PFSK-1 (cell line): ENCODE measurements at regions not wholly inside any gene's neighbourhood (a gene's known extent, or its start where the extent isn't known, plus 50 kb on each side); places are given as distances from the start of the nearest gene placed in this dataset.

Experiments
- FOXP2 ChIP-seq: optimal IDR thresholded peaks from 2 replicates; pipeline ENCODE3; 2011; ENCODE audit warnings: borderline replicate concordance, control low read depth, inconsistent platforms; ENCODE audit not compliant: insufficient read depth; ENCODE audit errors: extremely low read length, extremely low read depth
- POLR2AphosphoS5 ChIP-seq: IDR thresholded peaks from 2 replicates; pipeline ENCODE4 v1.6.1; 2012; ENCODE audit warnings: low read depth, mild to moderate bottlenecking, control low read depth, low read length, moderate library complexity
- REST ChIP-seq, 2 experiments: IDR thresholded peaks; 2 replicates each; pipeline versions ENCODE4 v1.6.1 to v1.8.0; 2011 to 2012; ENCODE audit warnings: low read depth in 2 of 2, low read length in 2 of 2, control low read depth in 1 of 2, inconsistent platforms in 1 of 2, mild to moderate bottlenecking in 1 of 2, moderate library complexity in 1 of 2; ENCODE audit not compliant: insufficient read depth in 1 of 2
- SIN3A ChIP-seq: IDR thresholded peaks from 2 replicates; pipeline ENCODE4 v1.6.1; 2012; ENCODE audit warnings: mild to moderate bottlenecking, low read length, moderate library complexity, borderline replicate concordance; ENCODE audit not compliant: insufficient read depth
- TAF1 ChIP-seq: IDR thresholded peaks from 2 replicates; pipeline ENCODE4 v1.6.1; 2012; ENCODE audit warnings: low read length, control low read depth, borderline replicate concordance; ENCODE audit not compliant: insufficient read depth

- TF ChIP-seq SIN3A, result no peak
- TF ChIP-seq REST (IDR thresholded peaks at IDR 0.05; ENCODE audit: insufficient read depth in 1 of 2, low read depth in 2 of 2, low read length in 2 of 2), result no peak
- TF ChIP-seq FOXP2, result no peak
- TF ChIP-seq TAF1, result no peak
- no peak for TF ChIP-seq POLR2AphosphoS5
Measured at GRCh38 chr10:111590703-111591102, 513.9 kb downstream of the ADRA2A start.

- no peak for TF ChIP-seq SIN3A
- no peak for TF ChIP-seq REST (IDR thresholded peaks at IDR 0.05; ENCODE audit: insufficient read depth in 1 of 2, low read depth in 2 of 2, low read length in 2 of 2)
- TF ChIP-seq POLR2AphosphoS5, result no peak
- TF ChIP-seq TAF1, result no peak
- TF ChIP-seq FOXP2, result no peak
Measured at GRCh38 chr10:111593578-111593977, 516.7 kb downstream of the ADRA2A start.

DNA sequence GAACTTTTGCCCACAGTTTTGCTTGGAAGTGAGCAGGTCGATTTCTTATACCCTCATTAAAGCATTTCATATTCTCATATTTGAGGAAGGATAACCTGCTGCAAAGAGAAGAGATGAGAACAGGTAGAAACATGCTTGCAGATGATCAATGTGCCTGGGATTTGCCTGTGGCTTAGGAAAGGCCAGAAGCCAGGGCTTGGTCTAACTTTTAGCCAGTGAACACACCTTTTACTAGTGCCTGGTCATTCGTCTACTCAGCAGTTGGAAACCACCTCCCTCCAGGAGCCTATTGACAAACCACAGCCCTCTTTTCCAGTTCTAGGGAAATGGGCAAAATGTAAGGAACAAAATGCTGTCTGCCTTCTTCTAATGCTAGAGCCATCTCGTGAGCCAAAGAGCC lies 518.3 kb downstream of the ADRA2A start:
- no peak for TF ChIP-seq SIN3A
- no peak for TF ChIP-seq POLR2AphosphoS5
- TF ChIP-seq TAF1, result no peak
- no peak for TF ChIP-seq REST (IDR thresholded peaks at IDR 0.05; ENCODE audit: insufficient read depth in 1 of 2, low read depth in 2 of 2, low read length in 2 of 2)
- TF ChIP-seq FOXP2, result no peak

DNA sequence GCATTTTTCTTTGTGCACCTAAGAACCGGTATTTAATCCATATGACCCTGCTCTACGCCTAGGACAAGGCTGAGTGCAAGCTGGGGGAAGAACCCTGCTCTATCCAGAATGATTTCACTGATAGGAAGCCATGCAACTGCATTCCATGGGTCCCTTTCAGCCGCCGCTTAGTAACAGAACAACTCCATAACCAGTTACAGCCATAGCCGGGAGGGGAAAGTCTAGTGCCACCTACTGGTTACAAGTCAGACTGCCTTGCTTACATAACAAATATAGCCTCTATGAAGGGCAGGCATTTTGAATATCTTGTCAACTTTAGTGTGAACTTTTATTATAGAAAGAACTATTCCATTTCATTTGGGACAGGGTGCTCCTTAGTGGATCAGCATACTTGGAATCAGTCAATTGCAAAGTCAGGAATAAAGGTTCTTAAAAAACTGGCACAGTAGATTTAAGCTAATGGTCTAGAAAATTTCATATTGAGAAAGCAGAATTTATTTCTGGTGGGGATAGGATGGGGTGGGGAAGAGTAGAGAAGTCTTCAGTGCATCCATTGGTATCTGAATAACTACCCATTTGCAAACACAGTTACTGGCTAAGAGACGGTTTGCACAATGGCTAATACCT lies 521.7 kb downstream of the ADRA2A start:
- no peak for TF ChIP-seq SIN3A
- no peak for TF ChIP-seq REST (IDR thresholded peaks at IDR 0.05; ENCODE audit: insufficient read depth in 1 of 2, low read depth in 2 of 2, low read length in 2 of 2)
- TF ChIP-seq TAF1, result no peak
- no peak for TF ChIP-seq FOXP2
- TF ChIP-seq POLR2AphosphoS5, result no peak

- no peak for TF ChIP-seq POLR2AphosphoS5
- TF ChIP-seq FOXP2, result no peak
- TF ChIP-seq REST (IDR thresholded peaks at IDR 0.05; ENCODE audit: insufficient read depth in 1 of 2, low read depth in 2 of 2, low read length in 2 of 2), result no peak
- TF ChIP-seq TAF1, result no peak
- TF ChIP-seq SIN3A, result no peak
Measured at GRCh38 chr10:111599943-111600342, 523.1 kb downstream of the ADRA2A start.
